HCT116 (cell line): ENCODE measurements at regions not wholly inside any gene's neighbourhood (a gene's known extent, or its start where the extent isn't known, plus 50 kb on each side); places are given as distances from the start of the nearest gene placed in this dataset.

Experiments
- ATAC-seq: fragments of 200-7000 bp; cut with Tn5 transposase; 2 replicates; pipeline ENCODE4 v1.9.1; 2020; ENCODE audit warnings: mild to moderate bottlenecking, moderate library complexity
- BruUV-seq: library from RNA; stranded (reverse); fragments of 400-500 nt; replicated peaks from 2 replicates; lab custom pipeline; 2021; lab: Mats Ljungman, UMichigan
- CTCF ChIA-PET: fragments of 300-600 bp; sonication (Branson Sonifier 250); formaldehyde crosslinking; loops from one replicate; lab custom pipeline; 2021; ENCODE audit warnings: antibody characterized with exemption; lab: Charles Lee
- POLR2A ChIA-PET: fragments of 300-600, 350-600 bp; sonication (Branson Sonifier 250); formaldehyde crosslinking; loops from one replicate; lab custom pipeline; 2021; ENCODE audit warnings: antibody characterized with exemption; lab: Charles Lee
- RAD21 ChIA-PET, 2 experiments: fragments of 300-600 bp; sonication (Branson Sonifier 250); formaldehyde crosslinking; loops; one replicate each; lab custom pipeline; 2023; ENCODE audit warnings: low total read pairs in 2 of 2; ENCODE audit not compliant: uncharacterized antibody in 2 of 2, unreplicated experiment in 2 of 2, low non-redundant PET in 1 of 2; lab: Charles Lee
- DNase-seq: peaks from one replicate; pipeline ENCODE4 v3.0.0-alpha.2; 2010; ENCODE audit warnings: low read depth, low spot score
- H2AFZ ChIP-seq: fragments of 200-600 bp; shearing (Covaris generic), sonication (generic); 2 replicates; pipeline ENCODE4 v1.6.1; 2017; ENCODE audit warnings: low read depth, mixed run types, mixed read lengths, antibody characterized with exemption, low read length; ENCODE audit not compliant: poor library complexity, severe bottlenecking
- H3K27ac ChIP-seq: 2 replicates; pipeline ENCODE4 v1.5.1; 2012; ENCODE audit warnings: low read depth, low read length
- H3K27me3 ChIP-seq: fragments of 200-600 bp; sonication (generic); 2 replicates; pipeline ENCODE4 v1.6.1; 2016; ENCODE audit warnings: mixed run types, low read length, mixed read lengths; ENCODE audit not compliant: insufficient read depth
- H3K36me3 ChIP-seq, 2 experiments: fragments of 200-500 bp in 1 of 2; fragments of 200-600 bp in 1 of 2; sonication (Bioruptor generic) in 1 of 2; sonication (generic) in 1 of 2; 2 replicates each; pipeline versions ENCODE4 v1.5.1 to v1.6.1; 2014 to 2016; ENCODE audit warnings: low read length in 2 of 2, inconsistent platforms in 1 of 2, mixed read lengths in 1 of 2, mixed run types in 1 of 2; ENCODE audit not compliant: insufficient read depth in 2 of 2, control insufficient read depth in 1 of 2
- H3K4me1 ChIP-seq, 2 experiments: fragments of 200-600 bp in 1 of 2; sonication (generic) in 1 of 2; 2 replicates each; pipeline versions ENCODE4 v1.5.1 to v1.6.1; 2012 to 2017; ENCODE audit warnings: low read length in 2 of 2, inconsistent platforms in 1 of 2, mild to moderate bottlenecking in 1 of 2, mixed read lengths in 1 of 2, mixed run types in 1 of 2, moderate library complexity in 1 of 2; ENCODE audit not compliant: insufficient read depth in 2 of 2, control insufficient read depth in 1 of 2
- H3K4me2 ChIP-seq: fragments of 200-600 bp; sonication (generic); 2 replicates; pipeline ENCODE4 v1.6.1; 2017; ENCODE audit warnings: mixed run types, low read length, mixed read lengths
- H3K4me3 ChIP-seq, 2 experiments: fragments of 200-600 bp in 1 of 2; sonication (generic) in 1 of 2; replicated peaks in 1 of 2; 2 replicates each; pipeline ENCODE4 v1.5.1; 2011 to 2016; ENCODE audit warnings: low read length in 2 of 2, control low read depth in 1 of 2, low read depth in 1 of 2, mild to moderate bottlenecking in 1 of 2, mixed read lengths in 1 of 2, mixed run types in 1 of 2
- H3K79me2 ChIP-seq: fragments of 200-600 bp; sonication (generic); 2 replicates; pipeline ENCODE4 v1.6.1; 2017; ENCODE audit warnings: mild to moderate bottlenecking, mixed run types, low read length, moderate library complexity, mixed read lengths; ENCODE audit not compliant: insufficient read depth
- H3K9ac ChIP-seq: fragments of 200-600 bp; sonication (generic); 2 replicates; pipeline ENCODE4 v1.6.1; 2016; ENCODE audit warnings: low read length, mixed read lengths
- H3K9me2 ChIP-seq: fragments of 200-600 bp; sonication (generic), shearing (Covaris generic); 2 replicates; pipeline ENCODE4 v1.6.1; 2017; ENCODE audit warnings: mixed run types, mild to moderate bottlenecking, moderate library complexity; ENCODE audit not compliant: insufficient read depth
- H3K9me3 ChIP-seq, 2 experiments: fragments of 200-500 bp in 1 of 2; fragments of 200-600 bp in 1 of 2; sonication (Bioruptor generic) in 1 of 2; sonication (generic) in 1 of 2; 2 replicates each; pipeline ENCODE4 v1.6.1; 2014 to 2017; ENCODE audit warnings: low read length in 2 of 2, mixed read lengths in 2 of 2, inconsistent platforms in 1 of 2, low read depth in 1 of 2, mild to moderate bottlenecking in 1 of 2, mixed run types in 1 of 2, moderate library complexity in 1 of 2; ENCODE audit not compliant: control insufficient read depth in 1 of 2, insufficient read depth in 1 of 2
- H4K20me1 ChIP-seq: fragments of 200-600 bp; sonication (generic), shearing (Covaris generic); 2 replicates; pipeline ENCODE4 v1.6.1; 2017; ENCODE audit warnings: mixed run types, mild to moderate bottlenecking, moderate library complexity; ENCODE audit not compliant: insufficient read depth
- ATF3 ChIP-seq: IDR thresholded peaks from 2 replicates; pipeline ENCODE4 v1.6.1; 2012
- EGR1 ChIP-seq: IDR thresholded peaks from 2 replicates; pipeline ENCODE4 v1.6.1; 2012; ENCODE audit warnings: low read depth
- ELF1 ChIP-seq: IDR thresholded peaks from 2 replicates; pipeline ENCODE4 v1.6.1; 2012; ENCODE audit warnings: low read depth, borderline replicate concordance
- EZH2 ChIP-seq: fragments of 200-600 bp; sonication (generic); IDR thresholded peaks from 2 replicates; pipeline ENCODE4 v1.6.1; 2017; ENCODE audit warnings: antibody characterized with exemption, mixed run types
- EZH2phosphoT487 ChIP-seq: fragments of 200-600 bp; IDR thresholded peaks from 2 replicates; pipeline ENCODE4 v1.6.1; 2018; ENCODE audit warnings: antibody characterized with exemption, borderline replicate concordance
- MAX ChIP-seq: IDR thresholded peaks from 2 replicates; pipeline ENCODE4 v1.6.1; 2012
- REST ChIP-seq: IDR thresholded peaks from 2 replicates; pipeline ENCODE4 v1.6.1; 2012; ENCODE audit warnings: low read depth
- ZFX ChIP-seq: fragments of 450-650 bp; IDR thresholded peaks from 2 replicates; pipeline ENCODE4 v1.6.1; 2017
- intact Hi-C: fragments of 100-400 bp; cut with micrococcal nuclease; formaldehyde crosslinking; loops from 2 replicates; pipeline ENCODE4 v1.10.0; 2022

- CTCF ChIA-PET = no interaction called here
- BruUV-seq = no TSS peak
- RAD21 ChIA-PET = no interaction called here
- no peak overlapping the region for H2AFZ ChIP-seq
- no peaks in the 10 kb centered on the region for H3K36me3 ChIP-seq
- intact Hi-C loops = no loop called here
- H3K4me1 ChIP-seq = no peaks in the 10 kb centered on the region
- H3K27me3 ChIP-seq = no peaks in the 10 kb centered on the region
- H3K4me2 ChIP-seq = no peak overlapping the region
- H4K20me1 ChIP-seq = no peaks in the 10 kb centered on the region
- H3K9ac ChIP-seq = no peak overlapping the region
- POLR2A ChIA-PET = no interaction called here
- no peak overlapping the region for H3K4me3 ChIP-seq
- no peaks in the 10 kb centered on the region for H3K9me3 ChIP-seq
- ATAC-seq (no peak), DNase-seq (no peak)
- no peak for TF ChIP-seq ELF1
- no peaks in the 10 kb centered on the region for H3K79me2 ChIP-seq
- H3K27ac ChIP-seq = no peak overlapping the region
- no peaks in the 10 kb centered on the region; the same call in 1 of the 2 replicates for H3K9me2 ChIP-seq
Measured at GRCh38 chr5:32880796-32881195, 169.7 kb downstream of the NPR3 start.

- H3K36me3 ChIP-seq = no peaks in the 10 kb centered on the region
- H3K27me3 ChIP-seq = no peaks in the 10 kb centered on the region
- RAD21 ChIA-PET = no interaction called here
- CTCF ChIA-PET = no interaction called here
- no peak overlapping the region for H3K4me3 ChIP-seq
- H4K20me1 ChIP-seq = no peaks in the 10 kb centered on the region
- POLR2A ChIA-PET = no interaction called here
- no peaks in the 10 kb centered on the region for H3K9me2 ChIP-seq
- intact Hi-C loops = no loop called here
- H3K4me2 ChIP-seq = no peak overlapping the region
- no peaks in the 10 kb centered on the region for H3K4me1 ChIP-seq
- no peak overlapping the region for H3K27ac ChIP-seq
- no peak overlapping the region for H3K9ac ChIP-seq
- DNase-seq = no peak
- H3K79me2 ChIP-seq = no peaks in the 10 kb centered on the region
- ATAC-seq = no peak
- H3K9me3 ChIP-seq = no peaks in the 10 kb centered on the region
- TF ChIP-seq EGR1 (no peak), REST (no peak), MAX (no peak), ZFX (no peak), EZH2phosphoT487 (no peak), ATF3 (no peak), EZH2 (no peak)
- no TSS peak for BruUV-seq
- H2AFZ ChIP-seq = no peak overlapping the region
Measured at GRCh38 chr5:32887390-32887789, 176.3 kb downstream of the NPR3 start.
